ENCODE measurements at regions not wholly inside any gene's neighbourhood (a gene's known extent, or its start where the extent isn't known, plus 50 kb on each side); places are given as distances from the start of the nearest gene placed in this dataset.

DNA sequence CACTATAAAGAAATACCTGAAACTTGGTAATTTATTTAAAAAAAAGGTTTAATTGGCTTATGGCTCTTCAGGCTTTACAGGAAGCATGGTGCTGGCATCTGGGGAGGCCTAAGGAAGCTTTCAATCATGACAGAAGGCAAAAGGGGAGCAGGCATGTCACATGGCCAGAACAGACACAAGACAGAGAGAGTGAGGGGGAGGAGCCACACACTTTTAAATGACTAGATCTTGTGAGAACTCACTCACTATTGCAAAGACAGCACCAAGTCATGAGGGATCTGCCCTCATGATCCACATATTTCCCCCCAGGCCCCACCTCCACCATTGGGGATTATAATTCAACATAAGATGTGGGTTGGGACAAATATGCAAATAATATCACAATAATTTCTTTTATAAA, 355.6 kb downstream of the DAD1 start:
- TF ChIP-seq, protein P1, sequence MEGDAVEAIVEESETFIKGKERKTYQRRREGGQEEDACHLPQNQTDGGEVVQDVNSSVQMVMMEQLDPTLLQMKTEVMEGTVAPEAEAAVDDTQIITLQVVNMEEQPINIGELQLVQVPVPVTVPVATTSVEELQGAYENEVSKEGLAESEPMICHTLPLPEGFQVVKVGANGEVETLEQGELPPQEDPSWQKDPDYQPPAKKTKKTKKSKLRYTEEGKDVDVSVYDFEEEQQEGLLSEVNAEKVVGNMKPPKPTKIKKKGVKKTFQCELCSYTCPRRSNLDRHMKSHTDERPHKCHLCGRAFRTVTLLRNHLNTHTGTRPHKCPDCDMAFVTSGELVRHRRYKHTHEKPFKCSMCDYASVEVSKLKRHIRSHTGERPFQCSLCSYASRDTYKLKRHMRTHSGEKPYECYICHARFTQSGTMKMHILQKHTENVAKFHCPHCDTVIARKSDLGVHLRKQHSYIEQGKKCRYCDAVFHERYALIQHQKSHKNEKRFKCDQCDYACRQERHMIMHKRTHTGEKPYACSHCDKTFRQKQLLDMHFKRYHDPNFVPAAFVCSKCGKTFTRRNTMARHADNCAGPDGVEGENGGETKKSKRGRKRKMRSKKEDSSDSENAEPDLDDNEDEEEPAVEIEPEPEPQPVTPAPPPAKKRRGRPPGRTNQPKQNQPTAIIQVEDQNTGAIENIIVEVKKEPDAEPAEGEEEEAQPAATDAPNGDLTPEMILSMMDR (IDR thresholded peaks at IDR 0.05): no peak
- no peak for TF ChIP-seq EP300 (IDR thresholded peaks at IDR 0.05)
- TF ChIP-seq, protein P2, sequence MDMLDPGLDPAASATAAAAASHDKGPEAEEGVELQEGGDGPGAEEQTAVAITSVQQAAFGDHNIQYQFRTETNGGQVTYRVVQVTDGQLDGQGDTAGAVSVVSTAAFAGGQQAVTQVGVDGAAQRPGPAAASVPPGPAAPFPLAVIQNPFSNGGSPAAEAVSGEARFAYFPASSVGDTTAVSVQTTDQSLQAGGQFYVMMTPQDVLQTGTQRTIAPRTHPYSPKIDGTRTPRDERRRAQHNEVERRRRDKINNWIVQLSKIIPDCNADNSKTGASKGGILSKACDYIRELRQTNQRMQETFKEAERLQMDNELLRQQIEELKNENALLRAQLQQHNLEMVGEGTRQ (IDR thresholded peaks at IDR 0.05): no peak
- TF ChIP-seq RNF2 (IDR thresholded peaks at IDR 0.05; ENCODE audit: borderline replicate concordance, low read depth): no peak
- no peak for TF ChIP-seq CBX8 (IDR thresholded peaks at IDR 0.05)
- no peak for TF ChIP-seq POLR2A (IDR thresholded peaks at IDR 0.05; ENCODE audit: low read length)
- no peak for TF ChIP-seq SMC3 (IDR thresholded peaks at IDR 0.05)
- no peak for TF ChIP-seq CHD2 (IDR thresholded peaks at IDR 0.05; ENCODE audit: low read length, partially characterized antibody)
- TF ChIP-seq PHF8 (IDR thresholded peaks at IDR 0.05; ENCODE audit: borderline replicate concordance, low read depth): no peak
- no peak for TF ChIP-seq RFX5 (IDR thresholded peaks at IDR 0.05)
- no peak for TF ChIP-seq HDAC2 (IDR thresholded peaks at IDR 0.05)
- TF ChIP-seq CHD4 (IDR thresholded peaks at IDR 0.05; ENCODE audit: borderline replicate concordance): no peak
- TF ChIP-seq, protein P3, sequence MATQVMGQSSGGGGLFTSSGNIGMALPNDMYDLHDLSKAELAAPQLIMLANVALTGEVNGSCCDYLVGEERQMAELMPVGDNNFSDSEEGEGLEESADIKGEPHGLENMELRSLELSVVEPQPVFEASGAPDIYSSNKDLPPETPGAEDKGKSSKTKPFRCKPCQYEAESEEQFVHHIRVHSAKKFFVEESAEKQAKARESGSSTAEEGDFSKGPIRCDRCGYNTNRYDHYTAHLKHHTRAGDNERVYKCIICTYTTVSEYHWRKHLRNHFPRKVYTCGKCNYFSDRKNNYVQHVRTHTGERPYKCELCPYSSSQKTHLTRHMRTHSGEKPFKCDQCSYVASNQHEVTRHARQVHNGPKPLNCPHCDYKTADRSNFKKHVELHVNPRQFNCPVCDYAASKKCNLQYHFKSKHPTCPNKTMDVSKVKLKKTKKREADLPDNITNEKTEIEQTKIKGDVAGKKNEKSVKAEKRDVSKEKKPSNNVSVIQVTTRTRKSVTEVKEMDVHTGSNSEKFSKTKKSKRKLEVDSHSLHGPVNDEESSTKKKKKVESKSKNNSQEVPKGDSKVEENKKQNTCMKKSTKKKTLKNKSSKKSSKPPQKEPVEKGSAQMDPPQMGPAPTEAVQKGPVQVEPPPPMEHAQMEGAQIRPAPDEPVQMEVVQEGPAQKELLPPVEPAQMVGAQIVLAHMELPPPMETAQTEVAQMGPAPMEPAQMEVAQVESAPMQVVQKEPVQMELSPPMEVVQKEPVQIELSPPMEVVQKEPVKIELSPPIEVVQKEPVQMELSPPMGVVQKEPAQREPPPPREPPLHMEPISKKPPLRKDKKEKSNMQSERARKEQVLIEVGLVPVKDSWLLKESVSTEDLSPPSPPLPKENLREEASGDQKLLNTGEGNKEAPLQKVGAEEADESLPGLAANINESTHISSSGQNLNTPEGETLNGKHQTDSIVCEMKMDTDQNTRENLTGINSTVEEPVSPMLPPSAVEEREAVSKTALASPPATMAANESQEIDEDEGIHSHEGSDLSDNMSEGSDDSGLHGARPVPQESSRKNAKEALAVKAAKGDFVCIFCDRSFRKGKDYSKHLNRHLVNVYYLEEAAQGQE (IDR thresholded peaks at IDR 0.05): no peak
- no peak for TF ChIP-seq ESRRA (IDR thresholded peaks at IDR 0.05; ENCODE audit: borderline replicate concordance, low read length)
